ENCODE measurements at regions not wholly inside any gene's neighbourhood (a gene's known extent, or its start where the extent isn't known, plus 50 kb on each side); places are given as distances from the start of the nearest gene placed in this dataset.

DNA sequence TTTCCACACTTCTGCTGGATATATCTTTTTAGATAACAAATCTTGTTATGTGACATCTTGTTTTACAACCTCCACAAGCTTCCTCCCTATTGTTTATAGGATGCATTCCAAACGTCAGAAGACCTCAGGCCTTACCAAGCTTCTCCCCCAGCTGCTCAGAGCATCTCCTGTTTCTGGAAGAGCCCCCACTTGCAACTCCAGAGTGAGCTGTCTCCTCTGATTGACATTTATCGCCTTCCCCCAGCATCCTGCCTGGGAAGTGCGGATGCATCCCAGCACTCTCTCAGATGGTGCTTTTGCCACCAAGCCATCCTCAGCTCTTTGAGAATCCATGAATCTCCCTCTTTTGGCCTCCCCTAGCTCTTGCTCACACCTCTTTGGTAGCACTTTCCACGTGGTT, 123.5 kb downstream of the LRRC70 start:
- Histone ChIP-seq H3K27ac (ENCODE audit: low read depth in 1 of 2, low read length in 2 of 2) (no peak overlapping the region), H3K9me3 (ENCODE audit: control insufficient read depth, low read length) (peaks cover 4% of the 10 kb centered on the region), H3K36me3 (ENCODE audit: control insufficient read depth in 1 of 2, insufficient read depth in 2 of 2, low read length in 1 of 2) (no peaks in the 10 kb centered on the region), H3K4me3 (ENCODE audit: low read length in 2 of 2) (no peak overlapping the region), H3K27me3 (ENCODE audit: control insufficient read depth in 1 of 2, insufficient read depth in 2 of 2, low read length in 1 of 2) (no peaks in the 10 kb centered on the region), H3K4me1 (ENCODE audit: control insufficient read depth in 1 of 2, insufficient read depth in 2 of 2, low read length in 2 of 2) (no peaks in the 10 kb centered on the region)
- intact Hi-C loops (cut with DNase I) = no loop called here
- DNase-seq (no peak), ATAC-seq (ENCODE audit: low FRiP score) (no peak)
- WGBS, 2 donors = 64 to 65% methylated on average over 4 of the region's 4 CpGs

DNA sequence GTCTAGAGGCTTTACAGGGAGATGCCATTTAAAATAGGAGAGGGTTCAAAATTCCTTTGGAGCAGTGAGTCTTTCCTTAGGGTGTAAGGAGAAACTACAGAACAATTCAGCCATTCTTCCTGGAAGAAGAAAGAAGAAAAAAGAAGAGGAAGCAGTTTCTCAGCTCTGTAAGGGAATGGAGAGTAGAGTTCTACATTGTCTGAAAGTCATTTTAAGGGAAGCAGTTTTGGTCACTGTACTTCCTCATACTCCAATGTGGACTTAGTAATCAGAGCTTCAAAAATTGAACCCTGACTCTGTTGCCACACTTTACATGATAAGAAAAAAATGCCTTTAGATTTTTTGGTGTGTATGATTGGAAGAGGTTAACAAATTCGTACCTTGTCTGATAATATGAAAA, 122.4 kb downstream of the LRRC70 start:
- intact Hi-C loops (cut with DNase I) = no loop called here
- Histone ChIP-seq H3K4me3 (ENCODE audit: low read length in 2 of 2) (no peak overlapping the region), H3K9me3 (ENCODE audit: control insufficient read depth, low read length) (peaks cover 2% of the 10 kb centered on the region), H3K4me1 (ENCODE audit: control insufficient read depth in 1 of 2, insufficient read depth in 2 of 2, low read length in 2 of 2) (no peaks in the 10 kb centered on the region), H3K36me3 (ENCODE audit: control insufficient read depth in 1 of 2, insufficient read depth in 2 of 2, low read length in 1 of 2) (no peaks in the 10 kb centered on the region), H3K27ac (ENCODE audit: low read depth in 1 of 2, low read length in 2 of 2) (no peak overlapping the region), H3K27me3 (ENCODE audit: control insufficient read depth in 1 of 2, insufficient read depth in 2 of 2, low read length in 1 of 2) (no peaks in the 10 kb centered on the region)
- no peak for DNase-seq
- 75 to 81% methylated on average over 1 of the region's 1 CpG for WGBS, 2 donors
- ATAC-seq (ENCODE audit: low FRiP score) = no peak

GRCh38 chr5:62698756-62699155, 120.1 kb downstream of the LRRC70 start:
- intact Hi-C loops (cut with DNase I) = no loop called here
- no peaks in the 10 kb centered on the region for H3K27me3 ChIP-seq (ENCODE audit: control insufficient read depth in 1 of 2, insufficient read depth in 2 of 2, low read length in 1 of 2)
- no peak overlapping the region for H3K4me3 ChIP-seq (ENCODE audit: low read length in 2 of 2)
- no peak for ATAC-seq (ENCODE audit: low FRiP score)
- H3K9me3 ChIP-seq (ENCODE audit: control insufficient read depth, low read length) = peaks cover 4% of the 10 kb centered on the region
- no peaks in the 10 kb centered on the region for H3K36me3 ChIP-seq (ENCODE audit: control insufficient read depth in 1 of 2, insufficient read depth in 2 of 2, low read length in 1 of 2)
- H3K27ac ChIP-seq (ENCODE audit: low read depth in 1 of 2, low read length in 2 of 2) = no peak overlapping the region
- H3K4me1 ChIP-seq (ENCODE audit: control insufficient read depth in 1 of 2, insufficient read depth in 2 of 2, low read length in 2 of 2) = no peaks in the 10 kb centered on the region
- 41 to 76% methylated on average over 1 of the region's 1 CpG for WGBS, 2 donors
- DNase-seq = no peak

DNA sequence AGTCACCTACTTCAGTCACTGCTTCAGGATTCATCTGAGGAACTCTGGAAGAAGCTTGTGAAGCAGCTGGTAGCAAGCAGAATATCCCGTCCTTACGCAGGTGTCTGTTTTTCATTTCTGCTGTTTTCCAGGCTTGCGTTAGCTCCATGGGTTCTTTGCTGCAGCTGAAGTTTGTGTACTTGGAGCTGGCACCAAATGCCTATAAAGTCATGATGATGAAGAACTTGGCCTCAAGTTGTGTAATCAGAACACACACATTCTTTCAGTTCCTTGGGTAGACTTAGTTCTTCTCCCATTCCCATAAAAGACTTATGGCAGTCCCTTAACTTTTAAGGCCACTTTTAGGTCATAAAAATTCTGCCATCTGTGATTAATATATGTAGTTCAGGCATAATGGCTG, 116.7 kb downstream of the LRRC70 start:
- Histone ChIP-seq H3K9me3 (ENCODE audit: control insufficient read depth, low read length) (peaks cover 4% of the 10 kb centered on the region), H3K27me3 (ENCODE audit: control insufficient read depth in 1 of 2, insufficient read depth in 2 of 2, low read length in 1 of 2) (no peaks in the 10 kb centered on the region), H3K27ac (ENCODE audit: low read depth in 1 of 2, low read length in 2 of 2) (no peak overlapping the region), H3K36me3 (ENCODE audit: control insufficient read depth in 1 of 2, insufficient read depth in 2 of 2, low read length in 1 of 2) (no peaks in the 10 kb centered on the region), H3K4me1 (ENCODE audit: control insufficient read depth in 1 of 2, insufficient read depth in 2 of 2, low read length in 2 of 2) (no peaks in the 10 kb centered on the region), H3K4me3 (ENCODE audit: low read length in 2 of 2) (no peak overlapping the region)
- ATAC-seq (ENCODE audit: low FRiP score) (no peak), DNase-seq (no peak)
- intact Hi-C loops (cut with DNase I) = no loop called here
- 81 to 82% methylated on average over 3 of the region's 3 CpGs for WGBS, 2 donors

GRCh38 chr5:62692946-62693713, 114.5 kb downstream of the LRRC70 start:
- WGBS, 2 donors = 68 to 78% methylated on average over 5 of the region's 5 CpGs
- intact Hi-C loops (cut with DNase I) = no loop called here

GRCh38 chr5:62691946-62692345, 113.3 kb downstream of the LRRC70 start:
- WGBS, 2 donors = 87 to 91% methylated on average over 3 of the region's 3 CpGs
- H3K27me3 ChIP-seq (ENCODE audit: control insufficient read depth in 1 of 2, insufficient read depth in 2 of 2, low read length in 1 of 2) = no peaks in the 10 kb centered on the region
- no peaks in the 10 kb centered on the region for H3K36me3 ChIP-seq (ENCODE audit: control insufficient read depth in 1 of 2, insufficient read depth in 2 of 2, low read length in 1 of 2)
- peaks cover 2% of the 10 kb centered on the region for H3K9me3 ChIP-seq (ENCODE audit: control insufficient read depth, low read length)
- DNase-seq = no peak
- intact Hi-C loops (cut with DNase I) = no loop called here
- no peaks in the 10 kb centered on the region for H3K4me1 ChIP-seq (ENCODE audit: control insufficient read depth in 1 of 2, insufficient read depth in 2 of 2, low read length in 2 of 2)
- no peak overlapping the region for H3K4me3 ChIP-seq (ENCODE audit: low read length in 2 of 2)
- ATAC-seq (ENCODE audit: low FRiP score) = no peak
- H3K27ac ChIP-seq (ENCODE audit: low read depth in 1 of 2, low read length in 2 of 2) = no peak overlapping the region

More at GRCh38 chr5:62692946-62693713, 114.5 kb downstream of the LRRC70 start:
- Histone ChIP-seq H3K27ac (ENCODE audit: low read depth in 1 of 2, low read length in 2 of 2) (no peak overlapping the region), H3K27me3 (ENCODE audit: control insufficient read depth in 1 of 2, insufficient read depth in 2 of 2, low read length in 1 of 2) (no peaks in the 10 kb centered on the region), H3K36me3 (ENCODE audit: control insufficient read depth in 1 of 2, insufficient read depth in 2 of 2, low read length in 1 of 2) (no peaks in the 10 kb centered on the region), H3K4me1 (ENCODE audit: control insufficient read depth in 1 of 2, insufficient read depth in 2 of 2, low read length in 2 of 2) (no peaks in the 10 kb centered on the region), H3K9me3 (ENCODE audit: control insufficient read depth, low read length) (peaks cover 4% of the 10 kb centered on the region), H3K4me3 (ENCODE audit: low read length in 2 of 2) (no peak overlapping the region)
- no peak for ATAC-seq (ENCODE audit: low FRiP score)
- no peak for DNase-seq

DNA sequence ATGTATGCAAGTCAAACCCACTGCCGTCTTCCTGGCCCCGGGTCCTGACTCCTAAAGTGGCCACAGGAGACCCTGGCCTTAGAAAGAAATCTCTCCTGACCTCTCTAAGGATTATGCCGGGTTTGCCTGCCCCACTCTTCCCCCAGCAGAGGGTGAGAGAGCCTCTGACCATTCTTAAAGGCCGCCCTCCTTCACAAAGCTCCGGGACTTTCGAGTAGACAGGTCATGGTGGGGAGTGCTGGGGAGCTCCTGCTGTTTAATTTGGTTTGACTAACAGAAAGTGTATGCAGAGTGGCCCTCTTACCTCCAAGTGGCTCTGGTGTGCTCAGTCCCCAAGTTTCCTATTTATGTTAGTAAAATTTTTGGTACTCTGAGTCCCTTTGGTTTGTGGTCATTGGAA, 111.8 kb downstream of the LRRC70 start:
- Histone ChIP-seq H3K4me3 (ENCODE audit: low read length in 2 of 2) (no peak overlapping the region), H3K4me1 (ENCODE audit: control insufficient read depth in 1 of 2, insufficient read depth in 2 of 2, low read length in 2 of 2) (no peaks in the 10 kb centered on the region), H3K36me3 (ENCODE audit: control insufficient read depth in 1 of 2, insufficient read depth in 2 of 2, low read length in 1 of 2) (no peaks in the 10 kb centered on the region), H3K27ac (ENCODE audit: low read depth in 1 of 2, low read length in 2 of 2) (no peak overlapping the region), H3K27me3 (ENCODE audit: control insufficient read depth in 1 of 2, insufficient read depth in 2 of 2, low read length in 1 of 2) (no peaks in the 10 kb centered on the region), H3K9me3 (ENCODE audit: control insufficient read depth, low read length) (peaks cover 2% of the 10 kb centered on the region)
- ATAC-seq (ENCODE audit: low FRiP score) (no peak), DNase-seq (no peak)
- WGBS, 2 donors = 70 to 74% methylated on average over 6 of the region's 6 CpGs
- intact Hi-C loops (cut with DNase I) = no loop called here

DNA sequence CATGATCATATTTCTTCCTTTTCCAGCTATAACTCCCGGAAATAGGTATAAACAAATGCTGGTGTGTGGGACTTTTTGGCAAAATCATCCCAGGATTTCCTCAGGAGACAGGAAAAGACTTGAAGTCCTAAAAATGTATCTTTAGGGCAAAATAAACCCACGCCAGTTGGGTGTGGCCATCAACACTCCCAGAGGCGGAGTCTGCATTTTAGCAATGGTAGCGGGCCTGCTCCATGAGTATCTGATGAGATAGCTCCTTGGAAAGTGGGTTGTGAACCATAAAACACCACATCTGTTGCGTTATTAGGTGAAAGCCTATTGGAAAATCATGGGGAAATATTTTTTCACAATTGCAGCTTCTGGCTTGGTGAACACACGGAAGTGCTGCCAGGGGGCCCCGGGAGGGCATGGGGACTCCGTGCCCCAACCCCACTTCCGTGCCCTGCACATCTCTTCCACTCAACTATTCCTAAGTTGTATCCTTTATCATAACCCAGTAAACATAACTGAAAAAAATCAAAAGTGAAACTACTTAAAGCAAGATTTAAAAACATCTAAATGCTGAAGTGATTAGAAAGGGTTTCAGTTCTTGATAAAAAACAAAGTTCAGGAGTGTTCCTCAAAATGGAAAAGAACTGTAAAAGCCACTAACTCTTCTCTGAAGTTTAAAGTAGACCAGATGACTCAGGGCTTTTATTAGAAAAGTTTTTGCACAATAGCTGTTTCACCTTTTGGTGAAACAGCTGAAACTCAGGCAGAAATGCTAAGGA, 111.2 kb downstream of the LRRC70 start:
- no peaks in the 10 kb centered on the region for H3K27me3 ChIP-seq (ENCODE audit: control insufficient read depth in 1 of 2, insufficient read depth in 2 of 2, low read length in 1 of 2)
- no peaks in the 10 kb centered on the region for H3K36me3 ChIP-seq (ENCODE audit: control insufficient read depth in 1 of 2, insufficient read depth in 2 of 2, low read length in 1 of 2)
- 75 to 82% methylated on average over 9 of the region's 9 CpGs for WGBS, 2 donors
- DNase-seq = no peak
- no peak overlapping the region for H3K27ac ChIP-seq (ENCODE audit: low read depth in 1 of 2, low read length in 2 of 2)
- ATAC-seq (ENCODE audit: low FRiP score) = no peak
- intact Hi-C loops (cut with DNase I) = no loop called here
- no peak overlapping the region for H3K4me3 ChIP-seq (ENCODE audit: low read length in 2 of 2)
- H3K4me1 ChIP-seq (ENCODE audit: control insufficient read depth in 1 of 2, insufficient read depth in 2 of 2, low read length in 2 of 2) = no peaks in the 10 kb centered on the region
- H3K9me3 ChIP-seq (ENCODE audit: control insufficient read depth, low read length) = no peaks in the 10 kb centered on the region

DNA sequence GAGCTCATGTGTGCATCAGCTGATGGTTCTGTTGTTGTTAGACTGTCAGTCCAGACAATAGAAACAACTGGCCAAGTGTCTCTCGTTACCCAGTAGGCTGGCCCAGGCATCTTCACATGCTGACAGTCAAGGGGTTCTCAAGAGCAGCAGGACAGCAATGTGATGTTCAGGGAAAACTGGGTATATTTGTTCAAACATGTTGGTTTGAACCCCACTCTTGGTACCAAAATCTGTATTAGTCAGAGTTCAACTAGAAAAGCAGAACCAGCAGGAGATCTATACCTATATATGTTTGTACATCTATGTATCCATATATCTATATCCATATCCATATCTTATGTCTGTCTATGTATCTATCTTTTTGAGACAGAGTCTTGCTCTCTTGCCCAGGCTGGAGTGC, 108.1 kb downstream of the LRRC70 start:
- no peaks in the 10 kb centered on the region for H3K27me3 ChIP-seq (ENCODE audit: control insufficient read depth in 1 of 2, insufficient read depth in 2 of 2, low read length in 1 of 2)
- ATAC-seq (ENCODE audit: low FRiP score) = no peak
- WGBS, 2 donors = 63 to 80% methylated on average over 1 of the region's 1 CpG

More for the DNA sequence above, 108.1 kb downstream of the LRRC70 start:
- H3K36me3 ChIP-seq (ENCODE audit: control insufficient read depth in 1 of 2, insufficient read depth in 2 of 2, low read length in 1 of 2) = no peaks in the 10 kb centered on the region
- no peak overlapping the region for H3K27ac ChIP-seq (ENCODE audit: low read depth in 1 of 2, low read length in 2 of 2)
- H3K4me1 ChIP-seq (ENCODE audit: control insufficient read depth in 1 of 2, insufficient read depth in 2 of 2, low read length in 2 of 2) = no peaks in the 10 kb centered on the region
- no peaks in the 10 kb centered on the region for H3K9me3 ChIP-seq (ENCODE audit: control insufficient read depth, low read length)
- no peak overlapping the region for H3K4me3 ChIP-seq (ENCODE audit: low read length in 2 of 2)
- intact Hi-C loops (cut with DNase I) = no loop called here
- no peak for DNase-seq

All from aorta (tissue), 5 donors.